Ovary (tissue), 7 donors: ENCODE measurements at regions not wholly inside any gene's neighbourhood (a gene's known extent, or its start where the extent isn't known, plus 50 kb on each side); places are given as distances from the start of the nearest gene placed in this dataset.

Experiments used
- DNase-seq, 5 donors: peaks; one replicate each; pipeline ENCODE4 v3.0.0-alpha.2; 2019 to 2020
- H3K27ac ChIP-seq, 2 donors: fragments of 200-600 bp; one replicate each; pipeline versions ENCODE4 v1.5.1 to v1.8.0; 2019 to 2022
- H3K27me3 ChIP-seq: fragments of 200-600 bp; one replicate; pipeline ENCODE4 v1.8.0; 2022
- H3K36me3 ChIP-seq: fragments of 200-600 bp; sonication (generic); one replicate; pipeline ENCODE4 v1.5.1; 2019
- H3K4me1 ChIP-seq: one replicate; pipeline ENCODE4 v1.8.1; 2013; ENCODE audit warnings: mild to moderate bottlenecking, moderate library complexity; ENCODE audit not compliant: insufficient read depth
- H3K4me3 ChIP-seq: fragments of 200-600 bp; sonication (generic); one replicate; pipeline ENCODE4 v1.5.1; 2017
- H3K9me3 ChIP-seq, 2 donors: fragments of 200-600 bp in 1 of 2; sonication (generic) in 1 of 2; one replicate each; pipeline versions ENCODE4 v1.5.1 to v1.8.1; 2013 to 2019; ENCODE audit warnings: mild to moderate bottlenecking in 1 of 2, moderate library complexity in 1 of 2
- CTCF ChIP-seq, 3 donors: fragments of 450-650 bp in 2 of 3; fragments of 200-600 bp in 1 of 3; IDR thresholded peaks; one replicate each; pipeline versions ENCODE4 v1.5.1 to v1.8.0; 2016 to 2022; ENCODE audit warnings: antibody characterized with exemption in 3 of 3, mild to moderate bottlenecking in 1 of 3
- EP300 ChIP-seq: sonication (generic); formaldehyde crosslinking; IDR thresholded peaks from one replicate; pipeline ENCODE4 v1.6.1; 2017; ENCODE audit warnings: antibody characterized with exemption
- POLR2A ChIP-seq: fragments of 450-650 bp; IDR thresholded peaks from one replicate; pipeline ENCODE4 v1.6.1; 2017; ENCODE audit warnings: antibody characterized with exemption, mild to moderate bottlenecking, moderate library complexity
- WGBS, 3 donors: extraction: QIAGEN DNeasy Blood & Tissue Kit in 1 of 3; methylation state at CpG; one replicate each; pipeline versions ENCODE4 v1.1.5 to v1.1.7; 2013 to 2017; 5-methylcytosine and 5-hydroxymethylcytosine counted together
- intact Hi-C, 4 donors: fragments of 100-400 bp; cut with DNase I; formaldehyde crosslinking; loops; one replicate each; pipeline versions ENCODE4 v1.11.0 to v1.15.1; 2022 to 2023
- donor health status: DM: no; HTN: no; CAD: no; lungs with moderate emphysema.
- donor health status: DM: no; HTN: no; CAD: no.
- donor health status: Bipolar disorder and iron deficiency.
- donor health status: DM: no; HTN: no; CAD: no.
- donor health status: DM: yes; HTN: yes; CAD: no.

GRCh38 chr21:35861661-35862060 lies 198.7 kb downstream of the SETD4 start:
- no peaks in the 10 kb centered on the region for H3K27me3 ChIP-seq
- no peak overlapping the region for H3K4me3 ChIP-seq
- intact Hi-C loops, result no loop called here
- TF ChIP-seq EP300 (no peak), CTCF (IDR thresholded peaks at IDR 0.05) (no peak), POLR2A (no peak)
- no peak for DNase-seq
- H3K27ac ChIP-seq, result no peak overlapping the region
- H3K9me3 ChIP-seq, result no peaks in the 10 kb centered on the region
- H3K36me3 ChIP-seq, result no peaks in the 10 kb centered on the region
- no peaks in the 10 kb centered on the region for H3K4me1 ChIP-seq

GRCh38 chr21:35860189-35860869 lies 200.0 kb downstream of the SETD4 start:
- TF ChIP-seq POLR2A, result no peak
- no peak for TF ChIP-seq EP300
- TF ChIP-seq CTCF (IDR thresholded peaks at IDR 0.05), result no peak
- 88 to 91% (median 90%) methylated on average over 6 of the region's 6 CpGs for WGBS, 3 donors
- H3K36me3 ChIP-seq, result no peaks in the 10 kb centered on the region
- H3K27me3 ChIP-seq, result no peaks in the 10 kb centered on the region
- no peaks in the 10 kb centered on the region for H3K9me3 ChIP-seq
- H3K27ac ChIP-seq, result no peak overlapping the region
- H3K4me1 ChIP-seq, result no peaks in the 10 kb centered on the region
- DNase-seq, result no peak
- intact Hi-C loops, result no loop called here
- H3K4me3 ChIP-seq, result no peak overlapping the region

GRCh38 chr21:35859677-35860076 lies 200.6 kb downstream of the SETD4 start:
- Histone ChIP-seq H3K9me3 (no peaks in the 10 kb centered on the region), H3K27ac (no peak overlapping the region), H3K4me3 (no peak overlapping the region), H3K27me3 (no peaks in the 10 kb centered on the region), H3K4me1 (no peaks in the 10 kb centered on the region), H3K36me3 (no peaks in the 10 kb centered on the region)
- DNase-seq, result no peak
- intact Hi-C loops, result loop anchor here in 1 of 4 donors (10.0 kb wide), 1 partner anchor 445 kb away; no protein-coding TSS in a partner anchor
- WGBS, 3 donors, result 85 to 91% (median 87%) methylated on average over 3 of the region's 3 CpGs
- no peak for TF ChIP-seq POLR2A
- TF ChIP-seq EP300, result no peak
- TF ChIP-seq CTCF (IDR thresholded peaks at IDR 0.05), result no peak

- no peak for DNase-seq
- no peak overlapping the region for H3K27ac ChIP-seq
- 74 to 90% (median 84%) methylated on average over 2 of the region's 2 CpGs for WGBS, 3 donors
- no peaks in the 10 kb centered on the region for H3K4me1 ChIP-seq
- H3K27me3 ChIP-seq, result no peaks in the 10 kb centered on the region
- TF ChIP-seq EP300, result no peak
- TF ChIP-seq CTCF (IDR thresholded peaks at IDR 0.05), result no peak
- TF ChIP-seq POLR2A, result no peak
- intact Hi-C loops, result loop anchor here in 1 of 4 donors (10.0 kb wide), 1 partner anchor 442 kb away; no protein-coding TSS in a partner anchor
- H3K36me3 ChIP-seq, result no peaks in the 10 kb centered on the region
- no peaks in the 10 kb centered on the region for H3K9me3 ChIP-seq
- H3K4me3 ChIP-seq, result no peak overlapping the region
Measured at GRCh38 chr21:35857095-35857494, 203.2 kb downstream of the SETD4 start.
